ENCODE measurements at regions not wholly inside any gene's neighbourhood (a gene's known extent, or its start where the extent isn't known, plus 50 kb on each side); places are given as distances from the start of the nearest gene placed in this dataset.

- TF ChIP-seq, protein P1, sequence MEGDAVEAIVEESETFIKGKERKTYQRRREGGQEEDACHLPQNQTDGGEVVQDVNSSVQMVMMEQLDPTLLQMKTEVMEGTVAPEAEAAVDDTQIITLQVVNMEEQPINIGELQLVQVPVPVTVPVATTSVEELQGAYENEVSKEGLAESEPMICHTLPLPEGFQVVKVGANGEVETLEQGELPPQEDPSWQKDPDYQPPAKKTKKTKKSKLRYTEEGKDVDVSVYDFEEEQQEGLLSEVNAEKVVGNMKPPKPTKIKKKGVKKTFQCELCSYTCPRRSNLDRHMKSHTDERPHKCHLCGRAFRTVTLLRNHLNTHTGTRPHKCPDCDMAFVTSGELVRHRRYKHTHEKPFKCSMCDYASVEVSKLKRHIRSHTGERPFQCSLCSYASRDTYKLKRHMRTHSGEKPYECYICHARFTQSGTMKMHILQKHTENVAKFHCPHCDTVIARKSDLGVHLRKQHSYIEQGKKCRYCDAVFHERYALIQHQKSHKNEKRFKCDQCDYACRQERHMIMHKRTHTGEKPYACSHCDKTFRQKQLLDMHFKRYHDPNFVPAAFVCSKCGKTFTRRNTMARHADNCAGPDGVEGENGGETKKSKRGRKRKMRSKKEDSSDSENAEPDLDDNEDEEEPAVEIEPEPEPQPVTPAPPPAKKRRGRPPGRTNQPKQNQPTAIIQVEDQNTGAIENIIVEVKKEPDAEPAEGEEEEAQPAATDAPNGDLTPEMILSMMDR (CRISPR knock-in tag; IDR thresholded peaks at IDR 0.05) = no peak
- no peak for TF ChIP-seq DPF2 (CRISPR knock-in tag; IDR thresholded peaks at IDR 0.05; ENCODE audit: borderline replicate concordance, low read depth)
- TF ChIP-seq JUND (CRISPR knock-in tag; IDR thresholded peaks at IDR 0.05) = no peak
- no peak for TF ChIP-seq CCAR2 (optimal IDR thresholded peaks at IDR 0.05; ENCODE audit: low read depth, low read length)
- TF ChIP-seq, protein P2, sequence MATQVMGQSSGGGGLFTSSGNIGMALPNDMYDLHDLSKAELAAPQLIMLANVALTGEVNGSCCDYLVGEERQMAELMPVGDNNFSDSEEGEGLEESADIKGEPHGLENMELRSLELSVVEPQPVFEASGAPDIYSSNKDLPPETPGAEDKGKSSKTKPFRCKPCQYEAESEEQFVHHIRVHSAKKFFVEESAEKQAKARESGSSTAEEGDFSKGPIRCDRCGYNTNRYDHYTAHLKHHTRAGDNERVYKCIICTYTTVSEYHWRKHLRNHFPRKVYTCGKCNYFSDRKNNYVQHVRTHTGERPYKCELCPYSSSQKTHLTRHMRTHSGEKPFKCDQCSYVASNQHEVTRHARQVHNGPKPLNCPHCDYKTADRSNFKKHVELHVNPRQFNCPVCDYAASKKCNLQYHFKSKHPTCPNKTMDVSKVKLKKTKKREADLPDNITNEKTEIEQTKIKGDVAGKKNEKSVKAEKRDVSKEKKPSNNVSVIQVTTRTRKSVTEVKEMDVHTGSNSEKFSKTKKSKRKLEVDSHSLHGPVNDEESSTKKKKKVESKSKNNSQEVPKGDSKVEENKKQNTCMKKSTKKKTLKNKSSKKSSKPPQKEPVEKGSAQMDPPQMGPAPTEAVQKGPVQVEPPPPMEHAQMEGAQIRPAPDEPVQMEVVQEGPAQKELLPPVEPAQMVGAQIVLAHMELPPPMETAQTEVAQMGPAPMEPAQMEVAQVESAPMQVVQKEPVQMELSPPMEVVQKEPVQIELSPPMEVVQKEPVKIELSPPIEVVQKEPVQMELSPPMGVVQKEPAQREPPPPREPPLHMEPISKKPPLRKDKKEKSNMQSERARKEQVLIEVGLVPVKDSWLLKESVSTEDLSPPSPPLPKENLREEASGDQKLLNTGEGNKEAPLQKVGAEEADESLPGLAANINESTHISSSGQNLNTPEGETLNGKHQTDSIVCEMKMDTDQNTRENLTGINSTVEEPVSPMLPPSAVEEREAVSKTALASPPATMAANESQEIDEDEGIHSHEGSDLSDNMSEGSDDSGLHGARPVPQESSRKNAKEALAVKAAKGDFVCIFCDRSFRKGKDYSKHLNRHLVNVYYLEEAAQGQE (IDR thresholded peaks at IDR 0.05; ENCODE audit: borderline replicate concordance in 1 of 2, low read depth in 1 of 2, low read length in 2 of 2) = no peak
- no peak for TF ChIP-seq ZBTB38 (CRISPR knock-in tag; IDR thresholded peaks at IDR 0.05)
- TF ChIP-seq NCOR1 (IDR thresholded peaks at IDR 0.05; ENCODE audit: borderline replicate concordance, low read length) = no peak
- TF ChIP-seq, protein P3, sequence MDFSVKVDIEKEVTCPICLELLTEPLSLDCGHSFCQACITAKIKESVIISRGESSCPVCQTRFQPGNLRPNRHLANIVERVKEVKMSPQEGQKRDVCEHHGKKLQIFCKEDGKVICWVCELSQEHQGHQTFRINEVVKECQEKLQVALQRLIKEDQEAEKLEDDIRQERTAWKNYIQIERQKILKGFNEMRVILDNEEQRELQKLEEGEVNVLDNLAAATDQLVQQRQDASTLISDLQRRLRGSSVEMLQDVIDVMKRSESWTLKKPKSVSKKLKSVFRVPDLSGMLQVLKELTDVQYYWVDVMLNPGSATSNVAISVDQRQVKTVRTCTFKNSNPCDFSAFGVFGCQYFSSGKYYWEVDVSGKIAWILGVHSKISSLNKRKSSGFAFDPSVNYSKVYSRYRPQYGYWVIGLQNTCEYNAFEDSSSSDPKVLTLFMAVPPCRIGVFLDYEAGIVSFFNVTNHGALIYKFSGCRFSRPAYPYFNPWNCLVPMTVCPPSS (IDR thresholded peaks at IDR 0.05) = no peak
- no peak for TF ChIP-seq ZNF256 (CRISPR knock-in tag; conservative IDR thresholded peaks at IDR 0.05)
- no peak for TF ChIP-seq MAFK (conservative IDR thresholded peaks at IDR 0.05 in 1 of 2, IDR thresholded peaks at IDR 0.05 in 1 of 2; ENCODE audit: low read length in 2 of 2)
- no peak for TF ChIP-seq ZNF614 (CRISPR knock-in tag; IDR thresholded peaks at IDR 0.05; ENCODE audit: borderline replicate concordance)
These were observed 349.2 kb upstream of the PLD5 start for GRCh38 chr1:242873661-242874060.
